Thyroid gland (tissue), 4 donors: ENCODE measurements at regions not wholly inside any gene's neighbourhood (a gene's known extent, or its start where the extent isn't known, plus 50 kb on each side); places are given as distances from the start of the nearest gene placed in this dataset.

Experiments
- POLR2A ChIP-seq, 2 donors: fragments of 450-650 bp; IDR thresholded peaks; one replicate each; pipeline ENCODE4 v1.6.1; 2017; ENCODE audit warnings: antibody characterized with exemption in 2 of 2, mild to moderate bottlenecking in 2 of 2, moderate library complexity in 1 of 2
- TF ChIP-seq, protein P1 (sequence below), 6 experiments: fragments of 200-600 bp in 3 of 6; fragments of 450-650 bp in 3 of 6; sonication (generic) in 3 of 6; IDR thresholded peaks; one replicate each; pipeline ENCODE4 v1.5.1; 2016 to 2019; ENCODE audit warnings: antibody characterized with exemption in 6 of 6, mild to moderate bottlenecking in 2 of 6, inconsistent platforms in 1 of 6, moderate library complexity in 1 of 6

DNA sequence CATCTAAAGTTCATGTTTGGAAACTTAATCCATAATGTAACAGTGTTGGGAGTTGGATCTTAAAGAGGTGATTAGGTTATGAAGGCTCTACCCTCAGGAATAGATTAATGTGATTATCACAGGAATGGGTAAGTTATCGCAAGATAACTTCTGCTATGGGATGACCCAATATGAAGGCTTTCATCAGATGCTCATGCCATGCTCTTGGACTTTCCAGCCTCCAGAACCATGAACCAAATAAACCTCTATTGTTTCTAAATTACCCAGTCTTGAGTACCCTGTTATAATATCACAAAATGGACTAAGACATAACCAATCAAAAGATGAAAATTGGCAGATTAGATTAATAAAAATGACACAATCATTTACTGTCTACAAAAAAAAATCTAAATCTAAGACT lies 906.9 kb upstream of the SOX9 start:
- TF ChIP-seq, protein P1, sequence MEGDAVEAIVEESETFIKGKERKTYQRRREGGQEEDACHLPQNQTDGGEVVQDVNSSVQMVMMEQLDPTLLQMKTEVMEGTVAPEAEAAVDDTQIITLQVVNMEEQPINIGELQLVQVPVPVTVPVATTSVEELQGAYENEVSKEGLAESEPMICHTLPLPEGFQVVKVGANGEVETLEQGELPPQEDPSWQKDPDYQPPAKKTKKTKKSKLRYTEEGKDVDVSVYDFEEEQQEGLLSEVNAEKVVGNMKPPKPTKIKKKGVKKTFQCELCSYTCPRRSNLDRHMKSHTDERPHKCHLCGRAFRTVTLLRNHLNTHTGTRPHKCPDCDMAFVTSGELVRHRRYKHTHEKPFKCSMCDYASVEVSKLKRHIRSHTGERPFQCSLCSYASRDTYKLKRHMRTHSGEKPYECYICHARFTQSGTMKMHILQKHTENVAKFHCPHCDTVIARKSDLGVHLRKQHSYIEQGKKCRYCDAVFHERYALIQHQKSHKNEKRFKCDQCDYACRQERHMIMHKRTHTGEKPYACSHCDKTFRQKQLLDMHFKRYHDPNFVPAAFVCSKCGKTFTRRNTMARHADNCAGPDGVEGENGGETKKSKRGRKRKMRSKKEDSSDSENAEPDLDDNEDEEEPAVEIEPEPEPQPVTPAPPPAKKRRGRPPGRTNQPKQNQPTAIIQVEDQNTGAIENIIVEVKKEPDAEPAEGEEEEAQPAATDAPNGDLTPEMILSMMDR (IDR thresholded peaks at IDR 0.05): no peak
- no peak for TF ChIP-seq POLR2A (IDR thresholded peaks at IDR 0.05)
